ENCODE measurements at regions not wholly inside any gene's neighbourhood (a gene's known extent, or its start where the extent isn't known, plus 50 kb on each side); places are given as distances from the start of the nearest gene placed in this dataset.
"Not testable (repeated sequence)": the region's sequence is repeated elsewhere in the genome, so short reads cannot be mapped to it uniquely, and the experiment has no call there.

DNA sequence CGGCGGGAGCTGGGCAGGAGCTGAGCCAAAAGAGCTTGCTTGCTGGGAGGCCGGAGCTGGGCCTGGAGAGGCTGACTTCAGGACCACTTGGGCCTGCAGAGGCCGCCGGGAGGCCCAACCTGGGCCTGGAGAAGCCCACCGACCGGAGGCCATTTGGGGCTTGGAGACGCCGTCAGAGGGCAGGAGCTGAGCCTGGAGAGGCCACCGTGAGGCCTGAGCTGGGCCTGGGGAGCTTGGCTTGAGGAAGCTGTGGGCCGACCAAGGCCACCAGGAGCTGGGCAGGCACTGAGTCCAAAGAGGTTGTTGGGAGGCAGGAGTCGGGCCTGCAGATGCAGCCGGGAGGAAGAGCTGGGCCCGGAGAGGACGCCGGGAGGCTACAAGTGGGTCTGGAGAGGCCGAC lies 307.1 kb downstream of the ZNF479 start:
- TF ChIP-seq, protein P1, sequence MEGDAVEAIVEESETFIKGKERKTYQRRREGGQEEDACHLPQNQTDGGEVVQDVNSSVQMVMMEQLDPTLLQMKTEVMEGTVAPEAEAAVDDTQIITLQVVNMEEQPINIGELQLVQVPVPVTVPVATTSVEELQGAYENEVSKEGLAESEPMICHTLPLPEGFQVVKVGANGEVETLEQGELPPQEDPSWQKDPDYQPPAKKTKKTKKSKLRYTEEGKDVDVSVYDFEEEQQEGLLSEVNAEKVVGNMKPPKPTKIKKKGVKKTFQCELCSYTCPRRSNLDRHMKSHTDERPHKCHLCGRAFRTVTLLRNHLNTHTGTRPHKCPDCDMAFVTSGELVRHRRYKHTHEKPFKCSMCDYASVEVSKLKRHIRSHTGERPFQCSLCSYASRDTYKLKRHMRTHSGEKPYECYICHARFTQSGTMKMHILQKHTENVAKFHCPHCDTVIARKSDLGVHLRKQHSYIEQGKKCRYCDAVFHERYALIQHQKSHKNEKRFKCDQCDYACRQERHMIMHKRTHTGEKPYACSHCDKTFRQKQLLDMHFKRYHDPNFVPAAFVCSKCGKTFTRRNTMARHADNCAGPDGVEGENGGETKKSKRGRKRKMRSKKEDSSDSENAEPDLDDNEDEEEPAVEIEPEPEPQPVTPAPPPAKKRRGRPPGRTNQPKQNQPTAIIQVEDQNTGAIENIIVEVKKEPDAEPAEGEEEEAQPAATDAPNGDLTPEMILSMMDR (IDR thresholded peaks at IDR 0.05): not testable (repeated sequence)
- TF ChIP-seq POLR2A, POLR2AphosphoS5 (IDR thresholded peaks at IDR 0.05): not testable (repeated sequence)

Measured in sigmoid colon (tissue), 4 donors.